H1 (cell line): ENCODE measurements at regions not wholly inside any gene's neighbourhood (a gene's known extent, or its start where the extent isn't known, plus 50 kb on each side); places are given as distances from the start of the nearest gene placed in this dataset.

ENCODE experiments used
- CTCF ChIA-PET: fragments of 300-600 bp; sonication (Branson Sonifier 250); formaldehyde crosslinking; loops from one replicate; lab custom pipeline; 2021; ENCODE audit not compliant: partially characterized antibody; lab: Charles Lee
- POLR2A ChIA-PET: fragments of 300-600 bp; sonication (Branson Sonifier 250); formaldehyde crosslinking; loops from one replicate; lab custom pipeline; 2021; ENCODE audit warnings: inconsistent platforms; ENCODE audit not compliant: partially characterized antibody; lab: Charles Lee
- DNase-seq, 2 experiments: peaks; one replicate each; pipeline versions ENCODE4 v3.0.0 to v3.0.0-alpha.2; 2010 to 2022; ENCODE audit warnings: low spot score in 2 of 2, low read depth in 1 of 2, mixed read lengths in 1 of 2
- FAIRE-seq: peaks from 2 replicates; lab custom pipeline; 2011; peaks lifted over from hg19 to GRCh38; lab: Jason Lieb, UNC
- H2AFZ ChIP-seq: 2 replicates; pipeline ENCODE4 v1.8.1; 2012; ENCODE audit warnings: low read length, inconsistent platforms
- H2AK5ac ChIP-seq: 2 replicates; pipeline ENCODE4 v1.6.1; 2013; ENCODE audit warnings: low read depth, low read length
- H2BK120ac ChIP-seq: replicated peaks from 2 replicates; pipeline ENCODE3; 2013; ENCODE audit warnings: low read depth, low read length, inconsistent platforms
- H2BK12ac ChIP-seq: 2 replicates; pipeline ENCODE4 v1.6.1; 2013; ENCODE audit warnings: low read depth, low read length
- H2BK15ac ChIP-seq: 2 replicates; pipeline ENCODE4 v1.6.1; 2013; ENCODE audit warnings: low read length
- H2BK20ac ChIP-seq: 2 replicates; pipeline ENCODE4 v1.6.1; 2013; ENCODE audit warnings: low read length
- H2BK5ac ChIP-seq: 2 replicates; pipeline ENCODE4 v1.6.1; 2013; ENCODE audit warnings: low read depth, low read length
- H3K14ac ChIP-seq: 2 replicates; pipeline ENCODE4 v1.6.1; 2013; ENCODE audit warnings: inconsistent platforms; ENCODE audit not compliant: insufficient read length
- H3K18ac ChIP-seq: 2 replicates; pipeline ENCODE4 v1.6.1; 2013; ENCODE audit warnings: low read length; ENCODE audit errors: extremely low read depth
- H3K23ac ChIP-seq: 2 replicates; pipeline ENCODE4 v1.6.1; 2013; ENCODE audit warnings: inconsistent platforms; ENCODE audit not compliant: insufficient read length
- H3K23me2 ChIP-seq: 2 replicates; pipeline ENCODE4 v1.6.1; 2013; ENCODE audit warnings: low read depth, low read length
- H3K27ac ChIP-seq: 2 replicates; pipeline ENCODE4 v1.6.1; 2011; ENCODE audit warnings: low read depth, low read length, inconsistent platforms
- H3K27me3 ChIP-seq, 4 experiments: replicated peaks in 1 of 4; 1 replicate in 1 of 4; 2 replicates in 3 of 4; pipeline versions ENCODE4 v1.6.1 to v1.8.1; 2011 to 2013; ENCODE audit warnings: low read length in 3 of 4, mild to moderate bottlenecking in 3 of 4, inconsistent platforms in 2 of 4, mixed read lengths in 2 of 4, moderate library complexity in 1 of 4; ENCODE audit not compliant: control insufficient read depth in 3 of 4, insufficient read depth in 3 of 4; ENCODE audit errors: extremely low read depth in 1 of 4
- H3K36me3 ChIP-seq, 4 experiments: 2 replicates each; pipeline versions ENCODE4 v1.6.1 to v1.8.1; 2011 to 2013; ENCODE audit warnings: mild to moderate bottlenecking in 4 of 4, low read length in 3 of 4, moderate library complexity in 2 of 4, control low read depth in 1 of 4, inconsistent platforms in 1 of 4; ENCODE audit not compliant: insufficient read depth in 4 of 4, control insufficient read depth in 2 of 4
- H3K4ac ChIP-seq: replicated peaks from 2 replicates; pipeline ENCODE3; 2013; ENCODE audit warnings: low read length, low read depth, mixed read lengths, inconsistent platforms; ENCODE audit not compliant: insufficient read length
- H3K4me1 ChIP-seq, 4 experiments: replicated peaks in 1 of 4; 1 replicate in 1 of 4; 2 replicates in 3 of 4; pipeline versions ENCODE4 v1.6.1 to v1.8.1; 2011 to 2013; ENCODE audit warnings: low read length in 3 of 4, inconsistent platforms in 2 of 4, mixed read lengths in 1 of 4; ENCODE audit not compliant: insufficient read depth in 4 of 4, control insufficient read depth in 3 of 4
- H3K4me2 ChIP-seq, 2 experiments: 2 replicates each; pipeline versions ENCODE4 v1.6.1 to v1.8.1; 2011 to 2013; ENCODE audit warnings: low read depth in 2 of 2, low read length in 2 of 2, control low read depth in 1 of 2, inconsistent platforms in 1 of 2, mild to moderate bottlenecking in 1 of 2; ENCODE audit not compliant: insufficient read depth in 1 of 2
- H3K4me3 ChIP-seq, 4 experiments: fragments of 200-600, 300-600 bp in 1 of 4; sonication (generic), shearing (Covaris generic), sonication (Bioruptor Twin) in 1 of 4; 2 replicates each; pipeline versions ENCODE4 v1.5.1 to v1.8.1; 2011 to 2016; ENCODE audit warnings: low read length in 4 of 4, low read depth in 3 of 4, control low read depth in 2 of 4, inconsistent platforms in 2 of 4, mild to moderate bottlenecking in 2 of 4, mixed read lengths in 1 of 4, moderate library complexity in 1 of 4; ENCODE audit not compliant: insufficient read depth in 2 of 4; ENCODE audit errors: extremely low read depth in 1 of 4
- H3K56ac ChIP-seq: replicated peaks from 2 replicates; pipeline ENCODE3; 2013; ENCODE audit warnings: low read depth, mild to moderate bottlenecking, mixed read lengths, low read length, inconsistent platforms; ENCODE audit not compliant: insufficient read length
- H3K79me1 ChIP-seq: 2 replicates; pipeline ENCODE4 v1.6.1; 2013; ENCODE audit warnings: low read depth, low read length, control low read depth
- H3K79me2 ChIP-seq, 2 experiments: 2 replicates each; pipeline versions ENCODE4 v1.6.1 to v1.8.1; 2012 to 2013; ENCODE audit warnings: low read length in 2 of 2, mild to moderate bottlenecking in 2 of 2, inconsistent platforms in 1 of 2; ENCODE audit not compliant: insufficient read depth in 2 of 2, control insufficient read depth in 1 of 2
- H3K9ac ChIP-seq, 4 experiments: replicated peaks in 1 of 4; 1 replicate in 1 of 4; 2 replicates in 3 of 4; pipeline versions ENCODE4 v1.6.1 to v1.8.1; 2011 to 2013; ENCODE audit warnings: low read depth in 3 of 4, low read length in 3 of 4, control low read depth in 2 of 4, mild to moderate bottlenecking in 2 of 4, moderate library complexity in 2 of 4, inconsistent platforms in 1 of 4; ENCODE audit errors: extremely low read depth in 1 of 4
- H3K9me3 ChIP-seq, 2 experiments: 2 replicates each; pipeline versions ENCODE4 v1.6.1 to v1.8.1; 2012 to 2013; ENCODE audit warnings: mild to moderate bottlenecking in 2 of 2, moderate library complexity in 2 of 2, control low read depth in 1 of 2, inconsistent platforms in 1 of 2, low read depth in 1 of 2, low read length in 1 of 2, mixed read lengths in 1 of 2; ENCODE audit not compliant: insufficient read depth in 2 of 2
- H4K20me1 ChIP-seq, 2 experiments: replicated peaks in 1 of 2; 2 replicates each; pipeline versions ENCODE3 to v1.8.1; 2011 to 2013; ENCODE audit warnings: inconsistent platforms in 2 of 2, low read length in 2 of 2, mild to moderate bottlenecking in 1 of 2; ENCODE audit not compliant: insufficient read depth in 2 of 2, control insufficient read depth in 1 of 2
- H4K5ac ChIP-seq: 2 replicates; pipeline ENCODE4 v1.6.1; 2013; ENCODE audit warnings: low read length, low read depth, mixed read lengths, inconsistent platforms; ENCODE audit not compliant: insufficient read length
- H4K8ac ChIP-seq: 2 replicates; pipeline ENCODE4 v1.8.0; 2013; ENCODE audit warnings: mild to moderate bottlenecking, moderate library complexity, low read length, inconsistent platforms; ENCODE audit not compliant: insufficient read depth; ENCODE audit errors: extremely low read depth
- H4K91ac ChIP-seq: replicated peaks from 2 replicates; pipeline ENCODE3; 2013; ENCODE audit warnings: low read length, mixed read lengths, inconsistent platforms; ENCODE audit not compliant: insufficient read length
- CBX5 ChIP-seq: fragments of 300-800, 300-1000 bp; sonication (generic); IDR thresholded peaks from 2 replicates; pipeline ENCODE4 v1.7.1; 2016; ENCODE audit warnings: antibody characterized with exemption, low read length, low read depth
- SIRT6 ChIP-seq: IDR thresholded peaks from one replicate; pipeline ENCODE4 v1.7.1; 2012; ENCODE audit warnings: low read length, inconsistent platforms
- SP4 ChIP-seq: IDR thresholded peaks from 2 replicates; pipeline ENCODE4 v1.6.1; 2012; ENCODE audit warnings: low read length, inconsistent platforms
- TAF1 ChIP-seq: IDR thresholded peaks from 2 replicates; pipeline ENCODE4 v1.6.1; 2011; ENCODE audit warnings: mild to moderate bottlenecking, low read depth, low read length
- TBP ChIP-seq: IDR thresholded peaks from 2 replicates; pipeline ENCODE4 v1.6.1; 2011; ENCODE audit warnings: low read depth, low read length, improper control_type of control experiment
- WGBS, 2 experiments: shearing (Covaris generic) in 1 of 2; methylation state at CpG; one replicate each; pipeline versions ENCODE4 v1.1.6 to v1.1.7; 2013 to 2015; ENCODE audit warnings: low lambda C conversion rate in 2 of 2, mixed read lengths in 2 of 2, inconsistent platforms in 1 of 2, low coverage in 1 of 2, missing lambda C conversion rate in 1 of 2; ENCODE audit not compliant: insufficient replicate concordance in 2 of 2, insufficient coverage in 1 of 2, insufficient read length in 1 of 2; ENCODE audit errors: extremely low coverage in 1 of 2, missing lambda C conversion rate in 1 of 2; 5-methylcytosine and 5-hydroxymethylcytosine counted together
- TF ChIP-seq, protein P1 (sequence below), 3 experiments: IDR thresholded peaks; 1 replicate in 2 of 3; 2 replicates in 1 of 3; pipeline versions ENCODE4 v1.5.1 to v1.6.1; 2011; ENCODE audit warnings: low read length in 3 of 3, mild to moderate bottlenecking in 3 of 3, inconsistent platforms in 2 of 3, low read depth in 1 of 3, moderate library complexity in 1 of 3; ENCODE audit not compliant: insufficient read depth in 1 of 3; ENCODE audit errors: control extremely low read depth in 1 of 3
- TF ChIP-seq, protein P2 (sequence below): IDR thresholded peaks from 2 replicates; pipeline ENCODE4 v1.6.1; 2011; ENCODE audit warnings: low read depth, mild to moderate bottlenecking, low read length; ENCODE audit not compliant: insufficient read depth
- TF ChIP-seq, protein P3 (sequence below): IDR thresholded peaks from 2 replicates; pipeline ENCODE4 v1.6.1; 2012; ENCODE audit warnings: inconsistent platforms

- DNase-seq (no peak), FAIRE-seq (no peak)
- TF ChIP-seq, protein P1, sequence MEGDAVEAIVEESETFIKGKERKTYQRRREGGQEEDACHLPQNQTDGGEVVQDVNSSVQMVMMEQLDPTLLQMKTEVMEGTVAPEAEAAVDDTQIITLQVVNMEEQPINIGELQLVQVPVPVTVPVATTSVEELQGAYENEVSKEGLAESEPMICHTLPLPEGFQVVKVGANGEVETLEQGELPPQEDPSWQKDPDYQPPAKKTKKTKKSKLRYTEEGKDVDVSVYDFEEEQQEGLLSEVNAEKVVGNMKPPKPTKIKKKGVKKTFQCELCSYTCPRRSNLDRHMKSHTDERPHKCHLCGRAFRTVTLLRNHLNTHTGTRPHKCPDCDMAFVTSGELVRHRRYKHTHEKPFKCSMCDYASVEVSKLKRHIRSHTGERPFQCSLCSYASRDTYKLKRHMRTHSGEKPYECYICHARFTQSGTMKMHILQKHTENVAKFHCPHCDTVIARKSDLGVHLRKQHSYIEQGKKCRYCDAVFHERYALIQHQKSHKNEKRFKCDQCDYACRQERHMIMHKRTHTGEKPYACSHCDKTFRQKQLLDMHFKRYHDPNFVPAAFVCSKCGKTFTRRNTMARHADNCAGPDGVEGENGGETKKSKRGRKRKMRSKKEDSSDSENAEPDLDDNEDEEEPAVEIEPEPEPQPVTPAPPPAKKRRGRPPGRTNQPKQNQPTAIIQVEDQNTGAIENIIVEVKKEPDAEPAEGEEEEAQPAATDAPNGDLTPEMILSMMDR (IDR thresholded peaks at IDR 0.05; ENCODE audit: control extremely low read depth in 1 of 3, insufficient read depth in 1 of 3, low read depth in 1 of 3, low read length in 3 of 3): no peak
- TF ChIP-seq SIRT6 (no peak), TBP (no peak), SP4 (no peak), TAF1 (no peak), CBX5 (no peak)
- TF ChIP-seq, protein P2, sequence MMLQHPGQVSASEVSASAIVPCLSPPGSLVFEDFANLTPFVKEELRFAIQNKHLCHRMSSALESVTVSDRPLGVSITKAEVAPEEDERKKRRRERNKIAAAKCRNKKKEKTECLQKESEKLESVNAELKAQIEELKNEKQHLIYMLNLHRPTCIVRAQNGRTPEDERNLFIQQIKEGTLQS: no peak
- TF ChIP-seq, protein P3, sequence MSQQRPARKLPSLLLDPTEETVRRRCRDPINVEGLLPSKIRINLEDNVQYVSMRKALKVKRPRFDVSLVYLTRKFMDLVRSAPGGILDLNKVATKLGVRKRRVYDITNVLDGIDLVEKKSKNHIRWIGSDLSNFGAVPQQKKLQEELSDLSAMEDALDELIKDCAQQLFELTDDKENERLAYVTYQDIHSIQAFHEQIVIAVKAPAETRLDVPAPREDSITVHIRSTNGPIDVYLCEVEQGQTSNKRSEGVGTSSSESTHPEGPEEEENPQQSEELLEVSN: no peak
- ChIA-PET POLR2A (no interaction called here), CTCF (no interaction called here)
- H3K4me2 ChIP-seq: no peak overlapping the region
- H2AFZ ChIP-seq: no peak overlapping the region
- no peaks in the 10 kb centered on the region for H4K20me1 ChIP-seq
- H3K36me3 ChIP-seq: no peaks in the 10 kb centered on the region
- WGBS, 2 experiments: 74% methylated on average over 2 of the region's 2 CpGs; no CpG with 5 or more reads in 1 of the 2 experiments
- H3K79me2 ChIP-seq: no peaks in the 10 kb centered on the region
- no peak overlapping the region for H3K4me3 ChIP-seq
- H2BK120ac ChIP-seq: no peak overlapping the region
- H2AK5ac ChIP-seq: no peak overlapping the region
- no peak overlapping the region for H3K27ac ChIP-seq
- H3K79me1 ChIP-seq: no peaks in the 10 kb centered on the region
- no peaks in the 10 kb centered on the region; a peak in 1 of 4 replicates for H3K9me3 ChIP-seq
- no peak overlapping the region for H3K18ac ChIP-seq
- H3K14ac ChIP-seq: no peak overlapping the region
- no peak overlapping the region for H2BK20ac ChIP-seq
- H4K5ac ChIP-seq: no peak overlapping the region
- H3K4me1 ChIP-seq: no peaks in the 10 kb centered on the region
- no peak overlapping the region for H2BK15ac ChIP-seq
- H2BK12ac ChIP-seq: no peak overlapping the region
- H4K8ac ChIP-seq: no peak overlapping the region
- no peaks in the 10 kb centered on the region for H3K27me3 ChIP-seq
- H3K56ac ChIP-seq: no peak overlapping the region
- H2BK5ac ChIP-seq: no peak overlapping the region
- no peak overlapping the region for H3K23ac ChIP-seq
- H3K23me2 ChIP-seq: no peaks in the 10 kb centered on the region
- no peak overlapping the region for H4K91ac ChIP-seq
- H3K4ac ChIP-seq: no peak overlapping the region
- H3K9ac ChIP-seq: no peak overlapping the region
These were observed 266.3 kb downstream of the LRIG3 start for GRCh38 chr12:58654021-58654420.
